ENCODE measurements at regions not wholly inside any gene's neighbourhood (a gene's known extent, or its start where the extent isn't known, plus 50 kb on each side); places are given as distances from the start of the nearest gene placed in this dataset.
"Not testable (repeated sequence)": the region's sequence is repeated elsewhere in the genome, so short reads cannot be mapped to it uniquely, and the experiment has no call there.

DNA sequence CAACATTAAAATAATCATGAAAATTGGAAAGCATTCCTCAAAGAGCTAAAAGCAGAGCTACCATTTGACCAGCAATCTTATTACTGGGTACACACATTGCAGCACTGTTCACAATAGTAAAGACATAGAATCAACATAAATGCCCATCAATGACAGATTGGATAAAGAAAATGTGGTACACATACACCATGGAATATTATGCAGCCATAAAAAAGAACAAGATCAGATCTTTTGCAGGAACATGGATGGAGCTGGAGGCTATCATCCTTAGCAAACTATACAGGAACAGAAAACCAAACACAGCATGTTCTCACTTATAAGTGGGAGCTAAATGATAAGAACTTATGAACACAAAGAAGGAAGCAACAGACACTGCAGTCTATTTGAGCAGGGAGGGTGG is 52.8 kb upstream of the UNC5A start:
- not testable (repeated sequence) for TF ChIP-seq POLR2A, POLR2AphosphoS5, EP300 (IDR thresholded peaks at IDR 0.05)
- TF ChIP-seq, protein P1, sequence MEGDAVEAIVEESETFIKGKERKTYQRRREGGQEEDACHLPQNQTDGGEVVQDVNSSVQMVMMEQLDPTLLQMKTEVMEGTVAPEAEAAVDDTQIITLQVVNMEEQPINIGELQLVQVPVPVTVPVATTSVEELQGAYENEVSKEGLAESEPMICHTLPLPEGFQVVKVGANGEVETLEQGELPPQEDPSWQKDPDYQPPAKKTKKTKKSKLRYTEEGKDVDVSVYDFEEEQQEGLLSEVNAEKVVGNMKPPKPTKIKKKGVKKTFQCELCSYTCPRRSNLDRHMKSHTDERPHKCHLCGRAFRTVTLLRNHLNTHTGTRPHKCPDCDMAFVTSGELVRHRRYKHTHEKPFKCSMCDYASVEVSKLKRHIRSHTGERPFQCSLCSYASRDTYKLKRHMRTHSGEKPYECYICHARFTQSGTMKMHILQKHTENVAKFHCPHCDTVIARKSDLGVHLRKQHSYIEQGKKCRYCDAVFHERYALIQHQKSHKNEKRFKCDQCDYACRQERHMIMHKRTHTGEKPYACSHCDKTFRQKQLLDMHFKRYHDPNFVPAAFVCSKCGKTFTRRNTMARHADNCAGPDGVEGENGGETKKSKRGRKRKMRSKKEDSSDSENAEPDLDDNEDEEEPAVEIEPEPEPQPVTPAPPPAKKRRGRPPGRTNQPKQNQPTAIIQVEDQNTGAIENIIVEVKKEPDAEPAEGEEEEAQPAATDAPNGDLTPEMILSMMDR (IDR thresholded peaks at IDR 0.05), result not testable (repeated sequence)
